LNCAP (cell line): ENCODE measurements at regions not wholly inside any gene's neighbourhood (a gene's known extent, or its start where the extent isn't known, plus 50 kb on each side); places are given as distances from the start of the nearest gene placed in this dataset.

Experiments
- CTCF ChIP-seq: fragments of 450-650 bp; IDR thresholded peaks from 2 replicates; pipeline ENCODE4 v1.5.1; 2017; ENCODE audit warnings: mild to moderate bottlenecking

- no peak for TF ChIP-seq CTCF
Observed at GRCh38 chr4:184288451-184289178, 70.9 kb upstream of the ENPP6 start.

- TF ChIP-seq CTCF: peak; percentile 32; the same call in 1 of the 2 replicates
Observed at GRCh38 chr4:184287697-184288255, 70.1 kb upstream of the ENPP6 start.

- TF ChIP-seq CTCF: no peak
Observed at GRCh38 chr4:184286358-184286757, 68.7 kb upstream of the ENPP6 start.

GRCh38 chr4:184284742-184285141 is 67.1 kb upstream of the ENPP6 start:
- no peak for TF ChIP-seq CTCF

GRCh38 chr4:184284336-184284690 is 66.6 kb upstream of the ENPP6 start:
- TF ChIP-seq CTCF: no peak

- TF ChIP-seq CTCF: no peak
Observed at GRCh38 chr4:184283659-184284335, 66.1 kb upstream of the ENPP6 start.

GRCh38 chr4:184282895-184283654 is 65.4 kb upstream of the ENPP6 start:
- no peak for TF ChIP-seq CTCF
